Thymus (tissue), 11 donors: ENCODE measurements at regions not wholly inside any gene's neighbourhood (a gene's known extent, or its start where the extent isn't known, plus 50 kb on each side); places are given as distances from the start of the nearest gene placed in this dataset.
"Not testable (repeated sequence)": the region's sequence is repeated elsewhere in the genome, so short reads cannot be mapped to it uniquely, and the experiment has no call there.

Experiments
- DNase-seq, 9 donors: peaks; one replicate each; pipeline ENCODE4 v3.0.0-alpha.2; 2013; ENCODE audit warnings: low spot score in 9 of 9, low read depth in 6 of 9, missing footprints in 1 of 9
- H3K27ac ChIP-seq, 2 donors: one replicate each; pipeline ENCODE4 v1.5.1; 2013; ENCODE audit warnings: control low read depth in 1 of 2, low read depth in 1 of 2, low read length in 1 of 2, mild to moderate bottlenecking in 1 of 2, moderate library complexity in 1 of 2
- H3K27me3 ChIP-seq, 2 donors: one replicate each; pipeline ENCODE4 v1.5.1; 2013; ENCODE audit warnings: low read length in 1 of 2; ENCODE audit not compliant: control insufficient read depth in 2 of 2, insufficient read depth in 1 of 2
- H3K36me3 ChIP-seq, 2 donors: one replicate each; pipeline ENCODE4 v1.5.1; 2013; ENCODE audit warnings: low read length in 1 of 2, mild to moderate bottlenecking in 1 of 2, moderate library complexity in 1 of 2; ENCODE audit not compliant: control insufficient read depth in 2 of 2, insufficient read depth in 2 of 2
- H3K4me1 ChIP-seq, 2 donors: one replicate each; pipeline ENCODE4 v1.5.1; 2013; ENCODE audit warnings: low read length in 2 of 2; ENCODE audit not compliant: control insufficient read depth in 2 of 2, insufficient read depth in 2 of 2
- H3K4me3 ChIP-seq, 2 donors: one replicate each; pipeline ENCODE4 v1.5.1; 2013; ENCODE audit warnings: low read length in 2 of 2, control low read depth in 1 of 2, mild to moderate bottlenecking in 1 of 2
- H3K9me3 ChIP-seq, 2 donors: one replicate each; pipeline ENCODE4 v1.5.1; 2013; ENCODE audit warnings: low read length in 1 of 2, mild to moderate bottlenecking in 1 of 2; ENCODE audit not compliant: control insufficient read depth in 2 of 2, insufficient read depth in 1 of 2
- WGBS: extraction: QIAGEN DNeasy Blood & Tissue Kit; methylation state at CpG from one replicate; pipeline ENCODE4 v1.1.7; 2013; 5-methylcytosine and 5-hydroxymethylcytosine counted together
- donor health status: healthy.

DNA sequence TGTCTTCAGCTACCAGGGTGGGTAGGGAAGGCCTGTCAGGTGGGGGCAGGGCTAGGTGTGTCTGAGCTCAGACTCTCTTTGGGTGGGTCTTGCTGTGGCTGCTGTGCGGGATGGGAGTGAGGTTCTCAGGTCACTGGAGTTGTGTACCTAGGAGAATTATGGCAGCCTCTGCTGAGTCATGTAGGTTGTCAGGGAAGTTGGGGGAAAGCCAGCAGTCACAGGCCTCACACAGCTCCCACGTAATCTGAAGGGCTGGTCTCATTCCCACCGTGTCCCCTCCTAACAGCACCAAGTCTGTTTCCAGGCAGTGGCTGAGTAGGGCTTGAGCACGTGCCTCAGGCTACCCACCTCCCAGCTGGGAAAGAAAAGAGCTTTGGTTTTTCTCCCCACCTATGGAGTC lies 67.0 kb downstream of the CHCHD4 start:
- Histone ChIP-seq H3K36me3 (no peaks in the 10 kb centered on the region), H3K27ac (no peak overlapping the region), H3K4me3 (no peak overlapping the region), H3K4me1 (no peaks in the 10 kb centered on the region), H3K27me3 (no peaks in the 10 kb centered on the region), H3K9me3 (peaks cover 0 to 3% of the 10 kb centered on the region in 2 donors)
- DNase-seq = no peak
- 82% methylated on average over 4 of the region's 4 CpGs for WGBS

DNA sequence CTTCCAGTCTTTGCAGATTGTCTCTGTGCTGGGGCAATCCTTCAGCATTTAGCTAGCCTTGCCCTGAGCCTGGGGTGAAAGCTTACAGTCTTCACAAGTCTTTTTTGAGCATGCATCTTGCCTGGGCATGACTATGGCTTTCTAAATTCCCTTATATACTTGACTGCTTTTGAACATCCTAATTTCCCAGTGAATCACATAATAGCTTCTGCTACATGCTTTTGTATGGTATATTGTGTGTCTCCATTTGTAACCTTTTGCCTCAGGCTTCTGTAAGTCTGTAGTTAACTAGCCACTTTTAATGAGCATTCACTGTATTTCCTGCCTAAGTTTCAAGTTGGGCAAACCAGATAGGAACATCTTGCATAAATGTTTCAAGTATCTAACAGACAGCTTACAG lies 76.8 kb downstream of the CHCHD4 start:
- no peaks in the 10 kb centered on the region for H3K9me3 ChIP-seq
- no peak overlapping the region for H3K4me3 ChIP-seq
- H3K4me1 ChIP-seq = no peaks in the 10 kb centered on the region
- DNase-seq = no peak
- no peak overlapping the region for H3K27ac ChIP-seq
- H3K27me3 ChIP-seq = no peaks in the 10 kb centered on the region
- no peaks in the 10 kb centered on the region for H3K36me3 ChIP-seq

DNA sequence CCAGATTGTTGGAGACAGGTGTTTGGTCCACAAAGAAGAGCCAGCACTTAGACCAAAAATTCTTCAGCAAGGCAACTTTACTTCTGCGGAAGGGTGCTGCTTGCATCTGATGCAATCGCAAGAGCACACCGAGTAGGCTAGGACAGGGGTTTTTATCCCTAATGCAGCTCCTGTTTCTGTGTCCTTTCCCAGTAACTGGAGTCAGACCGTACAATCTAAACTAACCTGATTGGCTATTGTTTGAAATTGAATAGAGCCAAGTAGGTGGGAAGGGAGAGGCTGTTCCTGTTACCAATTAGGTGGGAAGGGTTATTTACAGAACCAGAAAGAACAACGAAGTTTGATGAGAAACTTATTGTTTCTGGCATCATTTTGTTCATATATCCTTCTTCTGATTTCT lies 77.6 kb downstream of the CHCHD4 start:
- Histone ChIP-seq H3K9me3 (no peaks in the 10 kb centered on the region), H3K27ac (no peak overlapping the region), H3K36me3 (no peaks in the 10 kb centered on the region), H3K4me1 (no peaks in the 10 kb centered on the region), H3K27me3 (no peaks in the 10 kb centered on the region), H3K4me3 (no peak overlapping the region)
- no peak for DNase-seq
- WGBS = 75% methylated on average over 5 of the region's 5 CpGs

DNA sequence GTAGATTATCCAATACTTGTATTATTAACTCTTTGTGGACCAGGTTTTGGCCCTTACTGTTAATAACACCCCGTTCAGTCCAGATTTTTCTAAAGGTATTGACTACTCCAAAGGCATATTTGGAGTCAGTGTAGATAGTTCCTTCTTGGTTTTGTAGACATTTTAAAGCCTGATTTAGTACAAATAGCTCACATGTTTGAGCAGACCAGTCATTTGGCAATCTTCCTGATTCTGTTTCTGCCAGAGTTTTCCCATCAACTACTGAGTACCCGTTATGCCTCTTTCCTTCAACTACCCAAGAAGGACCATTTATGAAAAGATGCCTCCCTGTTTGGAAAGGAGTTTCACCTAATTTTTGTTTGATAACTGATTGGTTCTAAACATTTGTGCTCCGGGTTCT lies 82.0 kb downstream of the CHCHD4 start:
- no peak for DNase-seq
- Histone ChIP-seq H3K27ac (no peak overlapping the region), H3K4me1 (no peaks in the 10 kb centered on the region), H3K36me3 (no peaks in the 10 kb centered on the region), H3K9me3 (no peaks in the 10 kb centered on the region), H3K27me3 (no peaks in the 10 kb centered on the region), H3K4me3 (no peak overlapping the region)
- 93% methylated on average over 3 of the region's 3 CpGs for WGBS

DNA sequence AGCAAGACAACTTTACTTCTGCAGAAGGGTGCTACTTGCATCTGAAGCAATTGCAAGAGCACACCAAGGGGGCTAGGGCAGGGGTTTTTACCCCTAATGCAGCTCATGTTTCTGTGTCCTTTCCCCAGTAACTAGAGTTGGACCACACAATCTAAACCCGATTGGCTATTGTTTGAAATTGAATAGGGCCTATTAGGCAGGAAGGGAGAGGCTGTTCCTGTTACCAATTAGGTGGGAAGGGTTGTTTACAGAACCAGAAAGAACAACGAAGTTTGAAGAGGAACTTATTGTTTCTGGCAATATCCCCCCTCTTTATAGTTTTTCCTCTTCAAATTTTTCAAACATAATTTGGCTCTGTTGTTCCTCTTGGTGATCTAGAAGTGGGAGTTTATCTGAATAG lies 85.5 kb downstream of the CHCHD4 start:
- WGBS = 17% methylated on average over 2 of the region's 2 CpGs
- Histone ChIP-seq H3K27me3 (no peaks in the 10 kb centered on the region), H3K27ac (no peak overlapping the region), H3K9me3 (peaks cover 0 to 8% of the 10 kb centered on the region in 2 donors), H3K4me3 (no peak overlapping the region), H3K36me3 (no peaks in the 10 kb centered on the region), H3K4me1 (no peaks in the 10 kb centered on the region)
- no peak for DNase-seq

DNA sequence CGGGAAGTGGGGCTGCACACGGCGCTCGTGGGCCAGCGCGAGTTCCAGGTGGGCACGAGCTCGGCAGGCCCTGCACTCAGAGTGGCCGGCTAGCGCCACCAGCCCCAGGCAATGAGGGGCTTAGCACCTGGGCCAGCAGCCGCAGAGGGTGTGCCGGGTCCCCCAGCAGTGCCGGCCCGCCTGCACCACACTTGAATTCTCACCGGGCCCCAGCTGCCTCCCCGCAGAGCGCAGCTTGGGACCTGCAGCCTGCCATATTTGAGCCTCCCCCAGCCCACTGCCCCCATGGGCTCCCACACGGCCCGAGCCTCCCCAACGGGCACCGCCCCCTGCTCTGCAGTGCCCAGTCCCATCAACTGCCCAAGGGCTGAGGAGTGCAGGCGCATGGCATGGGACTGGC lies 87.5 kb downstream of the CHCHD4 start:
- Histone ChIP-seq H3K9me3 (peaks cover 0 to 8% of the 10 kb centered on the region in 2 donors), H3K27ac (no peak overlapping the region), H3K4me1 (no peaks in the 10 kb centered on the region), H3K36me3 (no peaks in the 10 kb centered on the region), H3K4me3 (no peak overlapping the region), H3K27me3 (no peaks in the 10 kb centered on the region)
- no peak for DNase-seq
- WGBS = 98% methylated on average over 22 of the region's 22 CpGs

DNA sequence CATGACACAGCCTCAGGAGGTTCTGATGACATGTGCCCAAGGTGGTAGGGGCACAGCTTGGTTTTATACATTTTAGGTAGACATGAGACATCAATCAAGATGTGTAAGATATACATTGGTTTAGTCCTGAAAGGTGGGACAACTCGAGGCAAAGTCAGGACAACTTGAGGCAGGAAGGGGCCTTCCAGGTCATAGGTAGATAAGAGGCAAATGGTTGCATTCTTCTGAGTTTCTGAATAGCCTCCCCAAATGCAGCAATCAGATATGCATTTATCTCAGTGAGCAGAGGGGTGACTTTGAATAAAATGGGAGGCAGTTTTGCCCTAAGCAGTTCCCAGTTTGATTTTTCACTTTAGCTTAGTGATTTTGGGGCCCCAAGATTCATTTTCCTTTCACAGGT lies 91.6 kb downstream of the CHCHD4 start:
- 61% methylated on average over 1 of the region's 1 CpG for WGBS
- no peaks in the 10 kb centered on the region for H3K4me1 ChIP-seq
- H3K27me3 ChIP-seq = no peaks in the 10 kb centered on the region
- DNase-seq = no peak
- no peak overlapping the region for H3K4me3 ChIP-seq
- no peaks in the 10 kb centered on the region for H3K36me3 ChIP-seq
- H3K27ac ChIP-seq = no peak overlapping the region
- H3K9me3 ChIP-seq = peaks cover 0 to 8% of the 10 kb centered on the region in 2 donors

DNA sequence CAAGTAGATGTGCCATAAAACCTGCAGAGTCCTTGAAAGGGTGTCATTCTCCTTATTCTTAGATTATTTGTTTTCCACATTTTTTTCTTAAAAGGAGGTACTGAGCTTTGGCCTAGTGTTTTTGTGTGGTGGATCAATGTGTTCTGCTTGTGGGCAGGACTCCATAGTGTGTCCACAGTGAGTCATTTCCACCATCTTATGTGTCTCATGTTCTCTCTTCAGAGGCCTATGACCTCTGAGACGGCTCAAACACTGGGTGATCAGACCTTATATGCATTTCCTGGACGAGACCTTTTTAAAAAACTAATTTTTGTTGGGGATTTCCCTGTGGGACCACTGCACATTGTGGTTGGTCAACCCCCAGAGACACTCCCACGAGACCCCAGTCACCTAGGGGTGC lies 93.4 kb downstream of the CHCHD4 start:
- no peaks in the 10 kb centered on the region for H3K4me1 ChIP-seq
- H3K27me3 ChIP-seq = no peaks in the 10 kb centered on the region
- 70% methylated on average over 3 of the region's 3 CpGs for WGBS
- H3K4me3 ChIP-seq = no peak overlapping the region
- no peak overlapping the region for H3K27ac ChIP-seq
- no peaks in the 10 kb centered on the region for H3K36me3 ChIP-seq
- no peaks in the 10 kb centered on the region for H3K9me3 ChIP-seq
- no peak for DNase-seq

DNA sequence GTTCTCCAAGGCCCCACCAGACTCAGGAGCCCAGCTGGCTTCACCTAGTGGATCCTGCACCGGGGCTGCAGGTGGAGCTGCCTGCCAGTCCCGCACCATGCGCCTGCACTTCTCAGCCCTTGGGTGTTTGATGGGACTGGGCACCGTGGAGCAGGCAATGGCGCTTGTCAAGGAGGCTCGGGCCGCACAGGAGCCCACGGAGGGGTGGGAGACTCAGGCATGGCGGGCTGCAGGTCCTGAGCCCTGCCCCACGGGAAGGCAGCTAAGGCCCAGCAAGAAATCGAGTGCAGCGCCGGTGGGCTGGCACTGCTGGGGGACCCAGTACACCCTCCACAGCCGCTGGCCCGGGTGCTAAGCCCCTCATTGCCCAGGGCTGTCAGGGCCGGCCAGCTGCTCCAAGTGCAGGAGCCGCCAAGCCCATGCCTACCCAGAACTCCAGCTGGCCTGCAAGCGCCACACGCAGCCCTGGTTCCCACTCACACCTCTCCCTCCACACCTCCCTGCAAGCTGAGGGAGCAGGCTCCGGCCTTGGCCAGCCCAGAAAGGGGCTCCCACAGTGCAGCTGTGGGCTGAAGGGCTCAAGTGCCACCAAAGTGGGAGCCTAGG lies 95.2 kb downstream of the CHCHD4 start:
- not testable (repeated sequence) for H3K4me1 ChIP-seq, H3K27me3 ChIP-seq, H3K27ac ChIP-seq, H3K9me3 ChIP-seq, H3K36me3 ChIP-seq, DNase-seq, H3K4me3 ChIP-seq
- WGBS = 91% methylated on average over 20 of the region's 20 CpGs

DNA sequence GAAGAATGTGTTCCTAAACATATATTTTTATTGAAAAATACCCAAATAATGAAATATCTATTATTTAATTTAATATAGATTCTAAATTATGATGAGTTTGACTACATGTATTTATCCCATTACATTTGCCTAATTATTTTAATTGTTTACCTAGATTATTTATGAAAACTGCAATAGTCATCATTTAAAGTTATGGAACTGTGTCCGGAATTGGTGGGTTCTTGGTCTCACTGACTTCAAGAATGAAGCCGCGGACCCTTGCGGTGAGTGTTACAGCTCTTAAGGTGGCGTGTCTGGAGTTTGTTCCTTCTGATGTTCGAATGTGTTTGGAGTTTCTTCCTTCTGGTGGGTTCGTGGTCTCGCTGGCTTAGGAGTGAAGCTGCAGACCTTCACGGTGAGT lies 96.5 kb downstream of the CHCHD4 start:
- not testable (repeated sequence) for H3K27me3 ChIP-seq, H3K36me3 ChIP-seq, H3K27ac ChIP-seq, H3K4me1 ChIP-seq, DNase-seq, H3K9me3 ChIP-seq, H3K4me3 ChIP-seq
- 91% methylated on average over 9 of the region's 9 CpGs for WGBS
